ENCODE measurements at regions not wholly inside any gene's neighbourhood (a gene's known extent, or its start where the extent isn't known, plus 50 kb on each side); places are given as distances from the start of the nearest gene placed in this dataset.

DNA sequence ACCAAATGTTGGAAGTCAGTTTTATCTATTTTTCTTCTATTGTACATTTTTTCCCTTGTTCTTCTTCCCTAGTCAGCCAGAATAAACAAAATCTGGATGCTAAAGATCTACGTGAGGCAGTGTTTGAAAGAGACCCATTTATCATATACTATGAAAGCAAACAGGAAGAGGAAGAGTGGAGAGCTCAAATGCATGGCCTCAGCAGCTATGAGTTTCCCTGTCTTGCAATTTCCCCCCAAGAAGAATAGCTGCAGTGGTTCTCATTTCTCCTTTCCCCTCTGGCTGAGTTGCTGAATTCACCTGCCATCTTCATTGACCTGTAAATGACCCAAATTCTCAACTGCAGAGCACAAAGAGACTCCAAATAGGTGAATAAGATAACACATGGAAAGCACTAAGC is 347.1 kb upstream of the NRP1 start:
- ATAC-seq: no peak
- intact Hi-C loops (cut with DNase I): no loop called here

DNA sequence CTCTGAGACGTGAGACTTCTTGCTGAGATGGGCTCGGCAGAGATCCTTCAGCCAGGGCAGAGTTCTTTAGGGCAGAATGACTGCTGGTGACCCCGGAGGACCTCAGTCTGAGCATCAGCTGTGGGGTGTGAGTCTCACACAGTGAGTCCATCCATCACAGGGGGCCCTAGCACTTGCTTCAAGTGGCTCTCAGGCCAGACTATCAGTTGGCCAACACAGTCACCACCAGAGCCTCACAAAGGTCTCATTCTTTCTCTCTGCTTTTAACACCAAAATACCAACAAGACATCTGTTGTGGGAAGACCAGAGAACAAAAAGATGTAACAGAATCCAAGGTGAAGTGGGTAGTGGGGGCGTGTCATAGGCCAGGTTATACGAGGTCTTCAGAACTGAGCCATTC is 345.6 kb upstream of the NRP1 start:
- ATAC-seq: no peak
- no peaks in the 10 kb centered on the region for H3K9me3 ChIP-seq
- intact Hi-C loops (cut with DNase I): no loop called here
- H3K27ac ChIP-seq: no peak overlapping the region
- H3K36me3 ChIP-seq: no peaks in the 10 kb centered on the region
- TF ChIP-seq, protein P1, sequence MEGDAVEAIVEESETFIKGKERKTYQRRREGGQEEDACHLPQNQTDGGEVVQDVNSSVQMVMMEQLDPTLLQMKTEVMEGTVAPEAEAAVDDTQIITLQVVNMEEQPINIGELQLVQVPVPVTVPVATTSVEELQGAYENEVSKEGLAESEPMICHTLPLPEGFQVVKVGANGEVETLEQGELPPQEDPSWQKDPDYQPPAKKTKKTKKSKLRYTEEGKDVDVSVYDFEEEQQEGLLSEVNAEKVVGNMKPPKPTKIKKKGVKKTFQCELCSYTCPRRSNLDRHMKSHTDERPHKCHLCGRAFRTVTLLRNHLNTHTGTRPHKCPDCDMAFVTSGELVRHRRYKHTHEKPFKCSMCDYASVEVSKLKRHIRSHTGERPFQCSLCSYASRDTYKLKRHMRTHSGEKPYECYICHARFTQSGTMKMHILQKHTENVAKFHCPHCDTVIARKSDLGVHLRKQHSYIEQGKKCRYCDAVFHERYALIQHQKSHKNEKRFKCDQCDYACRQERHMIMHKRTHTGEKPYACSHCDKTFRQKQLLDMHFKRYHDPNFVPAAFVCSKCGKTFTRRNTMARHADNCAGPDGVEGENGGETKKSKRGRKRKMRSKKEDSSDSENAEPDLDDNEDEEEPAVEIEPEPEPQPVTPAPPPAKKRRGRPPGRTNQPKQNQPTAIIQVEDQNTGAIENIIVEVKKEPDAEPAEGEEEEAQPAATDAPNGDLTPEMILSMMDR (IDR thresholded peaks at IDR 0.05): no peak
- H3K4me3 ChIP-seq: no peak overlapping the region
- H3K27me3 ChIP-seq (ENCODE audit: low read depth): no peaks in the 10 kb centered on the region
- H3K4me1 ChIP-seq: peaks cover 9% of the 10 kb centered on the region
- DNase-seq: no peak

More for the DNA sequence above, 347.1 kb upstream of the NRP1 start:
- TF ChIP-seq, protein P1 (IDR thresholded peaks at IDR 0.05): no peak
- Histone ChIP-seq H3K27ac (no peak overlapping the region), H3K4me3 (no peak overlapping the region), H3K36me3 (no peaks in the 10 kb centered on the region), H3K4me1 (no peaks in the 10 kb centered on the region), H3K27me3 (ENCODE audit: low read depth) (no peaks in the 10 kb centered on the region), H3K9me3 (no peaks in the 10 kb centered on the region)
- no peak for DNase-seq

DNA sequence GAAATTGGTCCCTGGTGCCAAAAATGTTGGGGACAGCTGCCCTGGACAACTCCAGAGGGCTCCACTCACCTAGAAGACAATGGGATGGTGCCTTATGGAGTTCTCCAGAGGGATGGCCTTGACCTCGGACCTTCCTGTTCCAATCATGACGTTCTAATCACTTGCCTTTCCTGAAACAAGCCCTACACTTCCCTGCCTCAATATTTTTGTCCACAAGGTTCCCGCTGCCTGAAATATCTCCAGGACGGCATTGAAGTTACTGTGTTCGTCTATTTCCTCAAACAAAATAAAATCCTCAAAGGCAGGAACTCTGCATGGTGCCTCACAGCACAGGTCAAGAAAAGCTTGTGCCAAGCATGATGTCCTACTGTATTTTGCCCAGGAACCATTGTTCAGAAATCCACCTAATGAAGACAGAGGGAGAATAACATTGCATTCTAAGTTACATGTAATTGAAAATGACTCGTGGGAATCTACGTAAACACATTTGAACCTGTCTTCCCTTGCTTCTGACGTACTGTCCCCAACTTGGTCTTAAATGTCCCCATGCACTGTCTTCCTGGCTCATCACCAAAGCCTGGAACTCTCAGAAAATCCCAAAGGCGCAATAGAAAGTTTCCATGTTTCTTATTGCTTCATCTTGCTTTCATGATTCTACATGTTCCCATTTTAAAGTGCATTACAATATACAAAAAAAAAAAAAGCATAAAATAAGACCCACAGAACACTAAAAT is 342.3 kb upstream of the NRP1 start:
- intact Hi-C loops (cut with DNase I): no loop called here
- Histone ChIP-seq H3K9me3 (no peaks in the 10 kb centered on the region), H3K27ac (no peak overlapping the region), H3K4me1 (peaks cover 9% of the 10 kb centered on the region), H3K4me3 (no peak overlapping the region), H3K27me3 (ENCODE audit: low read depth) (no peaks in the 10 kb centered on the region), H3K36me3 (no peaks in the 10 kb centered on the region)
- no peak for DNase-seq
- TF ChIP-seq, protein P1 (IDR thresholded peaks at IDR 0.05): no peak
- no peak for ATAC-seq

DNA sequence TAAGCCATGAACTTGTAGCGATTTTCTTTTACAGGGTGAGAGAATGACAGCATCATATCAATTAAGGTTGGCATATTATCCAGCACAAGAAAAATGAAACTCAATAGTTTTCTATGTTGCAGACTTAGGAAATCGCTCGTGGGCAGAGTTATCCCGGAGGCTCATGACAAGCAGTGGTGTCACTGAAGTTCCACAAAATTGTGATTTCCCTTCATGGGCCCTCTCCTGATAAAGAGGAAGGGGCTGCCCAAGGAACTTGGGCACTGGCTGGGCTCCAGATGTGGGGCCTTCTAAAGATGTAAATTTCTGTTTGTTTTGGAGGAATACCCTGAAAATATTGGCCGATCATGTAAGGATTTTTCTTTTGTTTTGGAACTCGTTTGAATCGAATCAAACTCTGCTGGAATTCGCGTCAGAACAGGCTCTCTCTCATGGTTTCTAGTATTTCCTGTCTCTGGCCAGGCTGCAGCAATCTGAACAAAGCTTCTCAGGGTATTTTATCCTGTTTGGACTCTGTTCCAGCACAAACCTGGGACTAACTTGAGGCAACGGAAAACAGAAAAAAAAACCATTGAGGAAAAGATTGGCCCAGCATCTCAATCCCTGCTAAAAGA is 340.6 kb upstream of the NRP1 start:
- DNase-seq (no peak), ATAC-seq (no peak)
- no peak overlapping the region for H3K27ac ChIP-seq
- TF ChIP-seq, protein P1 (IDR thresholded peaks at IDR 0.05): no peak
- H3K4me1 ChIP-seq: peaks cover 9% of the 10 kb centered on the region
- H3K27me3 ChIP-seq (ENCODE audit: low read depth): no peaks in the 10 kb centered on the region
- H3K4me3 ChIP-seq: peak overlapping the region; percentile 16
- no peaks in the 10 kb centered on the region for H3K36me3 ChIP-seq
- intact Hi-C loops (cut with DNase I): no loop called here
- no peaks in the 10 kb centered on the region for H3K9me3 ChIP-seq

DNA sequence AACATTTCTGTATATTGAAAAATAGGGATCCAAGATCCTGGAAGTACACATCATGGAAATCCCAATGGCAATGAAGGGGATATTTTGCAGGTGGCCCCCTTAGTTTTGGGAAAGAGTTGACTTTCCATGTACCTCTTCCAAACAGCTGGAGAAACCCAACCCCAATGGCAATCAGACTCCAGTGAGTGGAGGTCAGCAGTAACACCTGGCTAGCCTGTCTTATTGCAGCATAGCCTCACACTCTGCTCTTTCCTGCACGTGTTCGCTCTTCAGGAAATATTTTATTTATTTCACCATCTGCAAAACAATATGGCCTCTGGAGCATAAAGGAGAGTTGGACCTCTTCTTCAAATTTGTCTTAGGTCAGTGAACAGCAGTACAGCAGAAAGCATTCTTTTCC is 340.0 kb upstream of the NRP1 start:
- DNase-seq (no peak), ATAC-seq (no peak)
- H3K4me1 ChIP-seq: peaks cover 9% of the 10 kb centered on the region
- intact Hi-C loops (cut with DNase I): no loop called here
- H3K4me3 ChIP-seq: no peak overlapping the region
- no peaks in the 10 kb centered on the region for H3K27me3 ChIP-seq (ENCODE audit: low read depth)
- no peak overlapping the region for H3K27ac ChIP-seq
- no peaks in the 10 kb centered on the region for H3K9me3 ChIP-seq
- TF ChIP-seq, protein P1 (IDR thresholded peaks at IDR 0.05): no peak
- H3K36me3 ChIP-seq: no peaks in the 10 kb centered on the region

Measured in lower lobe of right lung (tissue), 2 donors.